ENCODE measurements at regions not wholly inside any gene's neighbourhood (a gene's known extent, or its start where the extent isn't known, plus 50 kb on each side); places are given as distances from the start of the nearest gene placed in this dataset.

DNA sequence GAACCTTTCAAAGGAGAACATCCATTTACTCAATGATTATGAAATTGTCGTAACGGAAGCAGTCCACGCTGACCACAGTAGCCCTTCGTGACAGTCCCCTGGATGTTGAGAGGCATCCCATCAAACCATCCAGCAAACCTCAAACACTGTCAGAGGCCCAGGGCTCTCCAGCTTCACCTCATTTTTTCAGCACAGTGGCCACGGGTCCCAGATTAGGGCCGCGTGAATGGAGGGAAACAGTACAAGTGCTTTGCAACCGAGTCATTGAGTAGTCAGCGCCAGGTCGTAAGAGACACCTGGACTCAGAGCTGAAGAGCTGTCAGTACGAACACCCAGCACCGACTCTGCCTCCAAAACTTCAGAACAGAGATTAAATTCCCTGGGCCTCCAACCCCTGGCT, 552.5 kb upstream of the SALL3 start:
- no peaks in the 10 kb centered on the region for H3K9me3 ChIP-seq (ENCODE audit: control insufficient read depth, insufficient read depth, low read depth, low read length)
- no peak for TF ChIP-seq EZH2 (IDR thresholded peaks at IDR 0.05; ENCODE audit: low read length, missing control alignments)

DNA sequence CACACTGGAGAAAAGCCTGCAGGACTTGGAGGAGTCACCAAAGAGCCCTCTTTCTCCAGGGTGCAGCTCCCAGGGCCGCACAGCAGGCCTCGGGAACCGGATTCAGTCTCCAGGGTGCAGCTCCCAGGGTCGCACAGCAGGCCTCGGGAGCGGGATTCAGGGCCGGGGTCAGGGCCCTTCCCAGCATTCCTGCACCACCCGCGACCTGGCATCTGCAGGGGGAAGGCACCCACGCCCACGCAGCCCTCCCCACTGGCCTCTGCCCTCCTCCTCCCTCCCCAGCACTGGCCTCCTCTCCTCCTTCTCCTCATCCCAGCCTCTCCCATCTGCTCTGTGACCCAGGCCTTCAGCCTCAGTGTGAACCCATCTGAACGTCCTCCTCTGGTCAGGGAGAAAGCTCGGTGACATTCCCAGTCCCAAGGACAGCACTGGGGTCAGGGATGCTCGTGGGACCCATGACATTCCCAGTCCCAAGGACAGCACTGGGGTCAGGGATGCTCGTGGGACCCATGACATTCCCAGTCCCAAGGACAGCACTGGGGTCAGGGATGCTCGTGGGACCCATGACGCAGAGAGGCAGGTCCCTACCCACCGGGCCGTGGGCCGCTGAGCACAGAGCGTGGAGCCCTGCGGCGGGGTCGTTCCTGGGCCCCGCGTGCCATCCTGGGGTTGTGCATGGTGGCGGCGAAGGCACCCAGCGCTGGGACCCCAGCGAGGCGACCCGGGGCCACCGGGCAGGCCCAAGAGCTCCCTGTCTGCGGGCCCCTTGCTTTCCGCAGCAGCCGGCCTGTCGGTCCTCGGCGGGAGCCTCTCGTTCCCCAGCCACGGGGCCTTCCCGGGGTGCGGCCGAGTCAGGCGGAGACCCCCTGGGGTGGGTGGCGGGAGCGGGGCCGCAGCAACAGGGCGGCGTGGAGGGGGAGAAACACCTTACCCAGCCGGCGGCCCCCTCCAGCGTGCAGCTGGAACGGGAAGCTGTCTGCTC, 550.2 kb upstream of the SALL3 start:
- Histone ChIP-seq H4K20me1 (ENCODE audit: control insufficient read depth, extremely low read depth, insufficient read depth, low read length) (no peaks in the 10 kb centered on the region), H3K4me3 (replicated peaks in 1 of 4; ENCODE audit: control extremely low read depth in 1 of 4, insufficient read depth in 1 of 4, low read depth in 3 of 4, low read length in 4 of 4) (no peak overlapping the region), H3K9me3 (ENCODE audit: control insufficient read depth, insufficient read depth, low read depth, low read length) (no peaks in the 10 kb centered on the region), H3K9ac (ENCODE audit: insufficient read depth, low read length) (no peak overlapping the region), H3K36me3 (ENCODE audit: control insufficient read depth, insufficient read depth, low read length) (no peaks in the 10 kb centered on the region), H3K27me3 (ENCODE audit: control insufficient read depth, insufficient read depth, low read length) (no peaks in the 10 kb centered on the region), H3K4me1 (ENCODE audit: control insufficient read depth, extremely low read depth, insufficient read depth, low read length) (no peaks in the 10 kb centered on the region), H3K79me2 (ENCODE audit: control insufficient read depth, insufficient read depth, low read length) (no peaks in the 10 kb centered on the region), H3K4me2 (ENCODE audit: extremely low read depth, insufficient read depth, low read length) (no peak overlapping the region), H3K27ac (ENCODE audit: insufficient read depth, low read length) (no peak overlapping the region), H2AFZ (ENCODE audit: low read length) (no peak overlapping the region)
- no peak for DNase-seq (ENCODE audit: low read depth in 2 of 2)
- TF ChIP-seq EZH2 (IDR thresholded peaks at IDR 0.05; ENCODE audit: low read length, missing control alignments), result no peak
- TF ChIP-seq, protein P1, sequence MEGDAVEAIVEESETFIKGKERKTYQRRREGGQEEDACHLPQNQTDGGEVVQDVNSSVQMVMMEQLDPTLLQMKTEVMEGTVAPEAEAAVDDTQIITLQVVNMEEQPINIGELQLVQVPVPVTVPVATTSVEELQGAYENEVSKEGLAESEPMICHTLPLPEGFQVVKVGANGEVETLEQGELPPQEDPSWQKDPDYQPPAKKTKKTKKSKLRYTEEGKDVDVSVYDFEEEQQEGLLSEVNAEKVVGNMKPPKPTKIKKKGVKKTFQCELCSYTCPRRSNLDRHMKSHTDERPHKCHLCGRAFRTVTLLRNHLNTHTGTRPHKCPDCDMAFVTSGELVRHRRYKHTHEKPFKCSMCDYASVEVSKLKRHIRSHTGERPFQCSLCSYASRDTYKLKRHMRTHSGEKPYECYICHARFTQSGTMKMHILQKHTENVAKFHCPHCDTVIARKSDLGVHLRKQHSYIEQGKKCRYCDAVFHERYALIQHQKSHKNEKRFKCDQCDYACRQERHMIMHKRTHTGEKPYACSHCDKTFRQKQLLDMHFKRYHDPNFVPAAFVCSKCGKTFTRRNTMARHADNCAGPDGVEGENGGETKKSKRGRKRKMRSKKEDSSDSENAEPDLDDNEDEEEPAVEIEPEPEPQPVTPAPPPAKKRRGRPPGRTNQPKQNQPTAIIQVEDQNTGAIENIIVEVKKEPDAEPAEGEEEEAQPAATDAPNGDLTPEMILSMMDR (conservative IDR thresholded peaks at IDR 0.05 in 1 of 2, IDR thresholded peaks at IDR 0.05 in 1 of 2; ENCODE audit: low read depth in 1 of 2, low read length in 2 of 2), result no peak

More for the DNA sequence above, 552.5 kb upstream of the SALL3 start:
- H2AFZ ChIP-seq (ENCODE audit: low read length), result no peak overlapping the region
- H3K27ac ChIP-seq (ENCODE audit: insufficient read depth, low read length), result no peak overlapping the region
- no peaks in the 10 kb centered on the region for H4K20me1 ChIP-seq (ENCODE audit: control insufficient read depth, extremely low read depth, insufficient read depth, low read length)
- no peaks in the 10 kb centered on the region for H3K36me3 ChIP-seq (ENCODE audit: control insufficient read depth, insufficient read depth, low read length)
- H3K4me3 ChIP-seq (replicated peaks in 1 of 4; ENCODE audit: control extremely low read depth in 1 of 4, insufficient read depth in 1 of 4, low read depth in 3 of 4, low read length in 4 of 4), result no peak overlapping the region
- no peak overlapping the region for H3K4me2 ChIP-seq (ENCODE audit: extremely low read depth, insufficient read depth, low read length)
- no peaks in the 10 kb centered on the region for H3K4me1 ChIP-seq (ENCODE audit: control insufficient read depth, extremely low read depth, insufficient read depth, low read length)
- H3K79me2 ChIP-seq (ENCODE audit: control insufficient read depth, insufficient read depth, low read length), result no peaks in the 10 kb centered on the region
- no peak overlapping the region for H3K9ac ChIP-seq (ENCODE audit: insufficient read depth, low read length)
- DNase-seq (ENCODE audit: low read depth in 2 of 2), result no peak
- H3K27me3 ChIP-seq (ENCODE audit: control insufficient read depth, insufficient read depth, low read length), result no peaks in the 10 kb centered on the region

DNA sequence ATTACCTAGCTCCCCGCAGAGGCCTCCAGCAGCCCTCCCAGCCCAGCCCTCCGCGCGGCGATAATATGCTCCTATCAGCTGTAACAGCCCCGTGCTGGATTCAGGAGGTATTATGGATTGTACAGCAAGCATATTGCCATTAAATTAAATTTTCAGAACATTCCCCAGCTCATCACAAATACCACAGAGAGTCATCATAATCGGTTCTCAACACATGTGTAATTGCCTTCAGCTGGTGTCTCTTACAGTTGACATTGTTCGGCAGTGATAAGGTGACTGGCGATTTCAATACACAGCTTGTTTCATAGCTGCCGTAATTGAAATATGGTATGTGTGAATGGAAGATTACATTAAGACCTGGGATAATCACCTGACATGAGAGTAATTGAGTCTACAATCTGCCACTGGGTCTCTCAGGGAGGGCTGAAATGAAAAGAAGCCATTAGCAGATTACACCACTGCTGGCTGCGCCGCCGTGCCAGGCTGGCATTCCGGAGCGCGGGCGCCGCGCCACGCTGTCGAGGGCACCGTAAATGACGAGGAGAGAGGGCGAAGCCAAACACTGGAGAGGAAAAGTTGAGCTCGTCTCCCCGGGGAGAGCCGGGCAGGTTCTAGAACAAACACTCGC, 549.4 kb upstream of the SALL3 start:
- H2AFZ ChIP-seq (ENCODE audit: low read length), result no peak overlapping the region
- H4K20me1 ChIP-seq (ENCODE audit: control insufficient read depth, extremely low read depth, insufficient read depth, low read length), result no peaks in the 10 kb centered on the region
- H3K27me3 ChIP-seq (ENCODE audit: control insufficient read depth, insufficient read depth, low read length), result no peaks in the 10 kb centered on the region
- H3K4me2 ChIP-seq (ENCODE audit: extremely low read depth, insufficient read depth, low read length), result no peak overlapping the region
- H3K36me3 ChIP-seq (ENCODE audit: control insufficient read depth, insufficient read depth, low read length), result no peaks in the 10 kb centered on the region
- TF ChIP-seq, protein P1 (conservative IDR thresholded peaks at IDR 0.05 in 1 of 2, IDR thresholded peaks at IDR 0.05 in 1 of 2; ENCODE audit: low read depth in 1 of 2, low read length in 2 of 2), result no peak
- no peak for TF ChIP-seq EZH2 (IDR thresholded peaks at IDR 0.05; ENCODE audit: low read length, missing control alignments)
- H3K9ac ChIP-seq (ENCODE audit: insufficient read depth, low read length), result no peak overlapping the region
- DNase-seq (ENCODE audit: low read depth in 2 of 2), result no peak
- H3K79me2 ChIP-seq (ENCODE audit: control insufficient read depth, insufficient read depth, low read length), result no peaks in the 10 kb centered on the region
- no peaks in the 10 kb centered on the region for H3K9me3 ChIP-seq (ENCODE audit: control insufficient read depth, insufficient read depth, low read depth, low read length)
- H3K4me1 ChIP-seq (ENCODE audit: control insufficient read depth, extremely low read depth, insufficient read depth, low read length), result no peaks in the 10 kb centered on the region
- no peak overlapping the region for H3K27ac ChIP-seq (ENCODE audit: insufficient read depth, low read length)
- H3K4me3 ChIP-seq (replicated peaks in 1 of 4; ENCODE audit: control extremely low read depth in 1 of 4, insufficient read depth in 1 of 4, low read depth in 3 of 4, low read length in 4 of 4), result no peak overlapping the region

Measured in fibroblast of lung (primary cell).